Cerebellar cortex (tissue), 1 donor: ENCODE measurements at regions not wholly inside any gene's neighbourhood (a gene's known extent, or its start where the extent isn't known, plus 50 kb on each side); places are given as distances from the start of the nearest gene placed in this dataset.

Experiments used
- DNase-seq: peaks from one replicate; pipeline ENCODE4 v3.0.0-alpha.2; 2015; ENCODE audit warnings: low spot score

GRCh38 chr3:28738425-28738824 lies 389.8 kb upstream of the AZI2 start:
- DNase-seq, result no peak

- DNase-seq, result no peak
These were observed 391.0 kb upstream of the AZI2 start for GRCh38 chr3:28739647-28740046.

DNA sequence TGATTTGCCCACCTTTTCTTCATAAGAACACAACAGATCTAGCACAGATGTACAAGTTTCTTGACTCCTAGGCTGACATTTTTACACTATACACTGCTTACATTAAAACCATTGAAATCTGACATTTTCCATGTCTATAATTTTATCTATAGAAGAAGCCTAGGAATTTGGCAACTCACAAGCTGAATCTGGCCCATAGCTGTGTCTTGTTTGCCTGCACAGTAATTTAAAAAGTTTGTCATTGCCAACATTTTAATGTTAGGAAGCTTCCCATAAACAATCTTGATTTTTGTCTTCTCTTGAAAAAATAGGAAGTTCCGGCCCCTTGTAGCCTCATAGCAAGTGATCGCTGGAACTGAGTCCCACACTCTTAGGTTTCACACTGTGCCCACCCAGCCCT lies 394.6 kb upstream of the AZI2 start:
- no peak for DNase-seq

DNA sequence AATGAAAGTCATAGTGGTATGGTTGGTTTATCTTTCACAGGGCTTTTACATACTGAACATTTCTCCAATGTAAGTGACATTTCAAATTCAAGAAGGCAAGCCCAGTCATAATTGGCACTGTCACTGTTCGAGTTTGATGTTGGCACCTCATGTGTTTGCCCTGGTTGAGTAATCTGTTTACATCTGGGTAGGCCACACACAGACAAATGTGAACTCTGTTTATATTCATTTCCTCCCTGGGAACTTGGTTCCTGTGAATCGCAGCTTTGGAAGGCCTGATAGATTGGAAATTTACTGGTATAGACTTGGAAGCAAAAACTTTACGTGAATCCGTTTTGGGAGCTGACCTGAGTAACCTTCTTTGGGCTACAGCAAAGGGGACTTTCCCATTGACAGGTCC lies 395.2 kb upstream of the AZI2 start:
- no peak for DNase-seq

GRCh38 chr3:28745436-28745835 lies 396.8 kb upstream of the AZI2 start:
- DNase-seq, result no peak

GRCh38 chr3:28745916-28746617 lies 397.4 kb upstream of the AZI2 start:
- DNase-seq, result no peak

DNA sequence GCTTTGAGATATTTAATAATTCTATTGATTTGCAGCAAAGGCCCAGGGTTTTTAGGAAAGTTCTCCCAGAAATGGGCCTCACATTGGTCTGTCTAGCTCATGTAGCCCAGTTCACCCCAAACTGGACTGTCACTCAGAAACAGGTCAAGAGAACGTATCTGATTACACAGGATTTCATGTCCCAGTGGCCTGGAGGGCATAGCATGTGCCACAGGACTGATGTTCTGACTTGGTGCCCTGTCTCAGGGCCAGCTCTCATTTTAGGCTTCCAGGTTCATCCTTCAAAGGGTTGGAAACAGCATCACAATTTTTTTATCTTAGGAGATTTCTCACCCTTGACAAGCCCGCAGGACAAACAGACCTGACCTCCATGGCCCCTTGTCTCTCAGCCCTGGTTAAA lies 398.4 kb upstream of the AZI2 start:
- no peak for DNase-seq

DNA sequence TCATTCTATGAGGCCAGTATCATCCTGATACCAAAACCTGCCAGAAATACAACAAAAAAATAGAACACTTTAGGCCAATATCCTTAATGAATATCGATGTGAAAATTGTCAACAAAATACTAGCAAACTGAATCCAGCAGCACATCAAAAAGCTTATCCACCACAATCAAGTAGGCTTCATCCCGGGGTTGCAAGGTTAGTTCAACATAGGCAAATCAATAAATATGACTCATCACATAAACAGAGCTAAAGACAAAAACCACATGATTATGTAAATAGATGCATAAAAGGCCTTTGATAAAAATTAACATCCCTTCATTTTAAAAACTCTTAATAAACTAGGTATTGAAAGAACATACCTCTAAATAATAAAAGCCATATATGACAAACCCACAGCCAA lies 403.2 kb upstream of the AZI2 start:
- DNase-seq, result no peak

GRCh38 chr3:28752290-28752689 lies 403.7 kb upstream of the AZI2 start:
- no peak for DNase-seq

DNA sequence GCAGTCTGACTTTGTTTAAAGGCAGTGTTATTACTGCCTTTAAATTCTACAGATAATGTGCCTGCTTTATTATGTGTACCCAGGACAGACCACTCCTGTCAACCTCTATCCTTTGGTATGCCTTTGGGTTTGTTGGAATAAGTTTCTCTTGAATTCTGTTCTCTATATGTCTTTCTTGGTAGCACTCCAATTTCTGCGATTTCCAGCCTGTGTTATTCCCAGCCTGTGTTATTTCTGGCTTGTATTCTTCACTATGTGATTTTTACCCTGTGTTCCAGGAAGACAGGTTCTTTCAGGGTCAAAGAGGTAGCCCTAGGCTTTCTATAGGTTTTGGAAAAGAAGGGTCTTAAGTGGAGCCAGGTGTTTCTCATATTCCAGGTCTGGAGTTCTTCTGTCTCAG lies 407.4 kb upstream of the AZI2 start:
- no peak for DNase-seq

- DNase-seq, result no peak
These were observed 409.5 kb upstream of the AZI2 start for GRCh38 chr3:28758115-28758514.

DNA sequence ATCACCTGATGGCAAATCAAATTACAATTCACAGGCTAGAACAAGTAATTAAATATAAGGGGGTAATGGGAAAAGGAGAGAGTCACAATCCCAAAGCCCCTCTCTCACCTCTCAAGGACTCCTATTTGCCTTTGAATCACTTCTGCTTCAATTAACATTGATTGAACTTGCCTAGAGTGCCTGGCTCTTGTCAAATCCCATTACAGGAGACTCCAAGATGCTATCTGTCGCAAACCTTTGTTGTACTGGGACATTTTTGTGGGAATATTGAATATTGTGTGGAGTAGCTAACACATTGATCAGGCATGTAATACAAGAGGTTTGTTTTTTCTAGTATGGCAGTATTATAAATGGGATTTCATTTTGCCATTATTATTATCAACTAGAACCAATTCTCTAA lies 412.8 kb upstream of the AZI2 start:
- DNase-seq, result no peak

DNA sequence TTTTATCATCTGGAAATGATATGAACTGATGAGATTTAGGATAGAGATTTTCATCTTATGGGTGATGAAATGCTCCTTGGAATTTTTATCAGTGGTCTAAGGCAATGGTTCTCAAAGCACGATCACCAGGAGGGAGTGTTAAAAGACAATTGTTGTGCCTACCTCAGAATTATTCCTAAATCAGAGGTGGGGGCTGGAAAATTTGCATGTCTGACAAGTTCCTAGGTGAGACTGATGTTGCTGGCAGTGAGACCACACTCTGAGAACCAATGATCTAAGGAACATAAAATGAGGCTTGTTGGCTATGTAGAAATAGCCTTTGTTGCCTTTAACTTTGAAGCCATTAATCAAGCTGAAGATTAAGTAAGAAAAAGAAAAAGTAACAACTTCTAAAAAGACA lies 416.6 kb upstream of the AZI2 start:
- DNase-seq, result no peak

DNA sequence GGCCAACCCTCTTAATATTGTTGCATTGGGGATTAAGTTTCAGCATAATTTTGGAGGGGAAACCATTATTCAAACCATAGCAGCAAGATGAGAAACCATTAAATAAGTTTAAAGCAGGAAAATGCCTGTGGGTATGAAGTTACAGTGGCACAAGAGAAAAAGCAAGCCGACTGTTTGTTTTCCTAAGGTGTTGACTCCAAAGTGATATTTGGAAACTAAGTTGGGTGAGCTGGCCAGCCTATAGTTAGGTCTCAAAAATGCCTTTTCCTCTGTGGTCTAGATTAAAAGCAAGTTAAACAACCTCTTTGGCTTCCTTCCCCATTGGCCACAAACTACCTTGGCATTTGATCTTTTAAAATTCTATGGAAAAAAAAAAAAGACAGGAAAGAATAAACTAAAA lies 419.8 kb upstream of the AZI2 start:
- DNase-seq, result no peak

DNA sequence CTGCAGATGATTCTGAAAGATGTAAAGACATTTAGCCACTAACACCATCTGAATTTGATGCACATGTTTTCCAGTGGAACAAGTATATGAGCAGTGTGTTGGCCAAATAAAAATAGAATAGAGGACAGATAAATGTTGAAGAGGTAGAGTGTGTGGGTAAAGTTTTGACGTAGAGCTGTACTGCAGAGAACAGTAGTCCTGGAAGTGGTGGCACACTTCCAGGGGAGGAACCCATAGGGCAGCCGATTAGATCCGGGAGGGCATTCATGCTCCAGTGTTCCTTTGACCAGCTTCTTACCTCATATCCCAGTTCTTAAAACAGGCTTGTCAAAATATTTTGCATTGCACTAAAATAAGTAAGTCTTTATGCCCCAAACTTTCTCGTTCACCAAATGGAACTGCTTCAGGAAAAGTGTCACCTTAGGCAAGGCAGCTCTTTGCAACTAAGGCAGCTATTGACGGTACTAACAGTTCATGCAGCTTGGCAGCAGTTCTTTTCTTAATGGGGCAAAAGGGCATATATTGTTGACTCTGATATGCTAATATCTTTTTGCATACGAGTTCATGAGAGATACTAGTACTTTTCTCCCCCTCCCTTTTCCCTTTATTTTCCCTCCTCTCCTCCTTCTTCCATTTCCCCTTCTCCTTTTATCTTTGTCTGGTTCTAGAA lies 429.3 kb upstream of the AZI2 start:
- no peak for DNase-seq

GRCh38 chr3:28780480-28780879 lies 431.9 kb upstream of the AZI2 start:
- DNase-seq, result no peak

DNA sequence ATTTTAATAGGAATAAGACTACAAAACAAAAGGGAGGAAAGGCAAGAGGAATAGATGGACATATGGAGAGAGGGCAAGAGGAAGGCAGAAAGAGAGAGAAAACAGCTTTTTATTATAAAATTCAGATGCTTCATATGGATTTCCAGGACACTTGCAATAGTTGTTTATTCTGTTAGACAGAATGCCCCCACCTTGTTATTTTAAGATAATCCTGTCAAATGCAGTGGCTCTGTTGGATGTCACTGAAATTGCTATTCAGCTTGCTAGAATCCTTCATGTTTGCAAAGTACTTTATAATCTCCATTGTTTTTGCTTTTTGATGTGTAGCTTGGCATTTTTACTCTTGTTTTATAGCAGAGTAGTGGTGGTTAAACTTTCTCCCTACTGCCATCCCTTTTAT lies 432.4 kb upstream of the AZI2 start:
- DNase-seq, result no peak

DNA sequence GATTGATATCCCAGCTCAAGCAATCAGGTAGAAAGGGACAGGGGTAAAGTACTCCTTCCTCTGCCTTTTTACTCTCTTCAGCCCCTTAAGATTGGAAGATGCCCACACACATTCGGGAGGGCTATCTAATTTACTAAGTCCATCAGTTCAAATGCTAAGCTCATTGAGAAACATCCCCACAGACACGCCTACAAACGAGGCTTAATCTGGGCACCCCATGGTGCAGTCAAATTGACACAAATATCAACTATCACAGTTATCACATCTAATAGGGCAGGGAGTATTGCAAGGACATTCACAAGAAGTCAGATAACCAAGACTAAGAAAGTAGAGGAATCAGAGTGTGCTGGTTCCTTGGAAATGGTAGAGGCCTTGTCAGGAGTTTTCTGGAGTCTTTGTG lies 437.8 kb upstream of the AZI2 start:
- no peak for DNase-seq

- DNase-seq, result no peak
These were observed 439.9 kb upstream of the AZI2 start for GRCh38 chr3:28788571-28788970.

DNA sequence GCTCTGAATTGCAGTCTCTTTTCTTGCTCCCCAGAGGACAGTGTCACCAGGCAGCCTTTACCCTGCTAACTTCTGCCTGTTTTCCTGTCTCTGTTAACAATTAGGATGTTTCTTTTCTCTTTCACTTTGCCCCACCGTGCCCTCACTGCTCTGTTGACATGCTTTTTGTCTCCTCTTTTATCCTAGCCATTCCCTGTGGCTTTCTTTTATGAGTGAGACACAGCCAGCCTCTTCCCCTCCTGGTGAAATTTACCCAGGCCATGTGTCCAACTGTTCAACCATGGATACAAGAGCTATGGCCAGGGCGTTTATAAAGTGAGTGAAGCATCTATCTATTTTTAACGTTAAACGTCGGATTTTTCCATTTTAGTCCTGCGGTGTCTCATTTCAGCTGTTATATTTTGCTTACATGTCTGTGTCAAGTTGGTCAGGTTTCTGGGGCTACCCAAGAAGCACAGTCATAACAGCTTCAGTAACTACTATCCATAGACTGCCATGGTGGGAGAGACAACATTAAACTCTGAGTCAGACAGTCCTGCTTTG lies 443.2 kb upstream of the AZI2 start:
- DNase-seq, result no peak

GRCh38 chr3:28792604-28793003 lies 444.0 kb upstream of the AZI2 start:
- no peak for DNase-seq

DNA sequence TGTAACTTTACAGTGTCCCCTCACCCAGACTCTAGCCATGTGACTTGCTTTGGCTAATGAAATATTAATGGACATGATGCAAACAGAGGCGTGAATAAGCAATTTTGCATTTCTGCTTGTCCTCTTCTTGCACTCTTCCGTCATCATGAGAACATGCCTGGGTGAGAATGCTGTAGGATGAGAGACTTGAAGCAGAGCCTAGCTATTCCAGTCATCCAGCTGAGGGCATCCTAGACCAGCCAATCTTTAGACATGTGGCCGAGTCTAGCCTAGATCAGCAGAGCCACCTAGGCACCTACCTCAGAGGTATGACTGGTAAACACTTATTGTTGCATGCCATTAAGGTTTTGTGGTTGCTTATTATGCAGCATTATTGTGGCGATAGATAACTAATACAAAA lies 450.5 kb upstream of the AZI2 start:
- DNase-seq, result no peak

DNA sequence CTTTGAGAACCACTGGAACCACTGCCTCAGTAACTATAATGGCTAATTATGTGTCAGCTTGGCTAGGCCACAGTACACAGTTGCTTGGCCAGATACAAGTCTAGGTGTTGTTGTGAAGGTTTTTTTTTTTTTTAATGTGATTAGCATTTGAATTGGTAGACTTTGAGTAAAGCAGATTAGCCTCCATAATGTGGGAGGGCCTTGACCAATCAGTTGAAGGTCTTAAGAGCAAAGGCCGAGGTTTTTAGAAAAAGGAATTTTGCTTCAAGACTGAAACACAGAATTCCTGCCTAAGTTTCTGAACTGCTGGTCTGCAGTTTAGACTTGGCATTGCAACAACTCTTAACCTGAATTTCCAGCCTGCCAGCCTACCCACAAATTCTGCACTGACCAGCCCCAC lies 451.6 kb upstream of the AZI2 start:
- DNase-seq, result no peak

GRCh38 chr3:28808068-28808467 lies 459.4 kb upstream of the AZI2 start:
- no peak for DNase-seq
